Skeletal muscle tissue (tissue), 3 donors: ENCODE measurements at regions not wholly inside any gene's neighbourhood (a gene's known extent, or its start where the extent isn't known, plus 50 kb on each side); places are given as distances from the start of the nearest gene placed in this dataset.

Experiments used
- H3K27ac ChIP-seq: one replicate; pipeline ENCODE4 v1.7.0; 2013; ENCODE audit warnings: mild to moderate bottlenecking, low read depth, low read length, inconsistent platforms
- H3K27me3 ChIP-seq, 3 donors: one replicate each; pipeline ENCODE4 v1.7.0; 2013; ENCODE audit warnings: low read length in 3 of 3; ENCODE audit not compliant: control insufficient read depth in 3 of 3, insufficient read depth in 3 of 3
- H3K36me3 ChIP-seq, 3 donors: one replicate each; pipeline ENCODE4 v1.7.0; 2013; ENCODE audit warnings: low read length in 3 of 3; ENCODE audit not compliant: control insufficient read depth in 3 of 3, insufficient read depth in 3 of 3
- H3K4me1 ChIP-seq, 3 donors: one replicate each; pipeline ENCODE4 v1.7.0; 2013; ENCODE audit warnings: low read length in 3 of 3, mild to moderate bottlenecking in 3 of 3; ENCODE audit not compliant: control insufficient read depth in 3 of 3, insufficient read depth in 3 of 3
- H3K4me3 ChIP-seq, 3 donors: one replicate each; pipeline ENCODE4 v1.7.0; 2013; ENCODE audit warnings: low read length in 3 of 3
- H3K9ac ChIP-seq, 3 donors: one replicate each; pipeline ENCODE4 v1.7.0; 2013; ENCODE audit warnings: low read length in 3 of 3, mild to moderate bottlenecking in 3 of 3, moderate library complexity in 2 of 3, low read depth in 1 of 3
- H3K9me3 ChIP-seq, 3 donors: one replicate each; pipeline ENCODE4 v1.7.0; 2013; ENCODE audit warnings: low read length in 3 of 3; ENCODE audit not compliant: control insufficient read depth in 3 of 3
- donor health status: Osteomylitis.

GRCh38 chr7:113456533-113456932, 338.2 kb upstream of the SMIM30 start:
- Histone ChIP-seq H3K9me3 (no peaks in the 10 kb centered on the region), H3K4me1 (no peaks in the 10 kb centered on the region), H3K36me3 (no peaks in the 10 kb centered on the region), H3K4me3 (no peak overlapping the region), H3K9ac (no peak overlapping the region), H3K27ac (no peak overlapping the region), H3K27me3 (no peaks in the 10 kb centered on the region)

- Histone ChIP-seq H3K4me3 (no peak overlapping the region), H3K27me3 (no peaks in the 10 kb centered on the region), H3K9ac (no peak overlapping the region), H3K9me3 (no peaks in the 10 kb centered on the region), H3K4me1 (no peaks in the 10 kb centered on the region), H3K36me3 (no peaks in the 10 kb centered on the region), H3K27ac (no peak overlapping the region)
Observed at GRCh38 chr7:113454597-113455169, 336.3 kb upstream of the SMIM30 start.

- H3K36me3 ChIP-seq = no peaks in the 10 kb centered on the region
- no peaks in the 10 kb centered on the region for H3K9me3 ChIP-seq
- no peak overlapping the region for H3K4me3 ChIP-seq
- H3K4me1 ChIP-seq = no peaks in the 10 kb centered on the region
- no peaks in the 10 kb centered on the region for H3K27me3 ChIP-seq
- H3K27ac ChIP-seq = no peak overlapping the region
- H3K9ac ChIP-seq = no peak overlapping the region
Observed at GRCh38 chr7:113452245-113452644, 333.9 kb upstream of the SMIM30 start.

- Histone ChIP-seq H3K36me3 (no peaks in the 10 kb centered on the region), H3K4me1 (no peaks in the 10 kb centered on the region), H3K4me3 (no peak overlapping the region), H3K9ac (no peak overlapping the region), H3K27me3 (no peaks in the 10 kb centered on the region), H3K9me3 (no peaks in the 10 kb centered on the region), H3K27ac (no peak overlapping the region)
Observed at GRCh38 chr7:113446791-113447190, 328.4 kb upstream of the SMIM30 start.

GRCh38 chr7:113446391-113446790, 328.0 kb upstream of the SMIM30 start:
- H3K9ac ChIP-seq = no peak overlapping the region
- H3K9me3 ChIP-seq = no peaks in the 10 kb centered on the region
- no peaks in the 10 kb centered on the region for H3K4me1 ChIP-seq
- no peak overlapping the region for H3K4me3 ChIP-seq
- H3K27ac ChIP-seq = no peak overlapping the region
- no peaks in the 10 kb centered on the region for H3K27me3 ChIP-seq
- H3K36me3 ChIP-seq = no peaks in the 10 kb centered on the region

- Histone ChIP-seq H3K4me1 (no peaks in the 10 kb centered on the region), H3K9me3 (no peaks in the 10 kb centered on the region), H3K4me3 (no peak overlapping the region), H3K27ac (no peak overlapping the region), H3K36me3 (no peaks in the 10 kb centered on the region), H3K27me3 (no peaks in the 10 kb centered on the region), H3K9ac (no peak overlapping the region)
Observed at GRCh38 chr7:113444261-113444660, 325.9 kb upstream of the SMIM30 start.

GRCh38 chr7:113440173-113440572, 321.8 kb upstream of the SMIM30 start:
- Histone ChIP-seq H3K9ac (no peak overlapping the region), H3K36me3 (no peaks in the 10 kb centered on the region), H3K4me3 (no peak overlapping the region)

GRCh38 chr7:113431406-113431805, 313.1 kb upstream of the SMIM30 start:
- Histone ChIP-seq H3K36me3 (no peaks in the 10 kb centered on the region), H3K27ac (no peak overlapping the region), H3K4me3 (no peak overlapping the region), H3K4me1 (no peaks in the 10 kb centered on the region), H3K9ac (no peak overlapping the region), H3K27me3 (no peaks in the 10 kb centered on the region), H3K9me3 (no peaks in the 10 kb centered on the region)

More at GRCh38 chr7:113440173-113440572, 321.8 kb upstream of the SMIM30 start:
- H3K27ac ChIP-seq = no peak overlapping the region
- H3K27me3 ChIP-seq = no peaks in the 10 kb centered on the region
- H3K9me3 ChIP-seq = no peaks in the 10 kb centered on the region
- H3K4me1 ChIP-seq = no peaks in the 10 kb centered on the region

GRCh38 chr7:113424185-113424817, 305.9 kb upstream of the SMIM30 start:
- Histone ChIP-seq H3K4me1 (no peaks in the 10 kb centered on the region), H3K4me3 (no peak overlapping the region), H3K27me3 (no peaks in the 10 kb centered on the region), H3K36me3 (no peaks in the 10 kb centered on the region), H3K27ac (no peak overlapping the region), H3K9me3 (no peaks in the 10 kb centered on the region), H3K9ac (no peak overlapping the region)

GRCh38 chr7:113421696-113422330, 303.5 kb upstream of the SMIM30 start:
- Histone ChIP-seq H3K27ac (no peak overlapping the region), H3K4me1 (no peaks in the 10 kb centered on the region), H3K4me3 (no peak overlapping the region), H3K27me3 (no peaks in the 10 kb centered on the region), H3K9me3 (no peaks in the 10 kb centered on the region), H3K9ac (no peak overlapping the region), H3K36me3 (no peaks in the 10 kb centered on the region)
